SK-N-SH (cell line): ENCODE measurements at regions not wholly inside any gene's neighbourhood (a gene's known extent, or its start where the extent isn't known, plus 50 kb on each side); places are given as distances from the start of the nearest gene placed in this dataset.

Experiments
- CTCF ChIA-PET: fragments of 300-600, 350-600 bp; formaldehyde crosslinking; extraction: SDS; loops from one replicate; lab custom pipeline; 2021; lab: Yijun Ruan, JAX
- POLR2A ChIA-PET: fragments of 350-600 bp; sonication (Branson Sonifier 250); formaldehyde crosslinking; extraction: SDS; loops from one replicate; lab custom pipeline; 2020; ENCODE audit warnings: antibody characterized with exemption, inconsistent platforms; lab: Yijun Ruan, JAX
- DNase-seq: peaks from one replicate; pipeline ENCODE4 v3.0.0; 2012
- H2AFZ ChIP-seq: fragments of 200-600 bp; sonication (generic); 2 replicates; pipeline ENCODE4 v1.8.1; 2016; ENCODE audit warnings: antibody characterized with exemption, mild to moderate bottlenecking, low read depth
- H3F3A ChIP-seq: fragments of 200-600 bp; sonication (generic); replicated peaks from 2 replicates; pipeline ENCODE3; 2016; ENCODE audit warnings: antibody characterized with exemption, mild to moderate bottlenecking; ENCODE audit not compliant: insufficient read depth
- H3K27ac ChIP-seq, 2 experiments: fragments of 200-500 bp in 1 of 2; fragments of 200-600 bp in 1 of 2; sonication (Bioruptor generic) in 1 of 2; sonication (generic), shearing (Covaris generic) in 1 of 2; 2 replicates each; pipeline versions ENCODE4 v1.5.1 to v1.6.1; 2014 to 2016; ENCODE audit warnings: low read depth in 2 of 2, inconsistent platforms in 1 of 2, low read length in 1 of 2, mild to moderate bottlenecking in 1 of 2, mixed read lengths in 1 of 2
- H3K27me3 ChIP-seq: fragments of 200-600 bp; sonication (generic), shearing (Covaris generic); 2 replicates; pipeline ENCODE4 v1.6.1; 2016; ENCODE audit warnings: mixed run types; ENCODE audit not compliant: insufficient read depth
- H3K36me3 ChIP-seq, 2 experiments: fragments of 200-500 bp in 1 of 2; fragments of 200-600 bp in 1 of 2; sonication (Bioruptor generic) in 1 of 2; sonication (generic) in 1 of 2; replicated peaks in 1 of 2; 2 replicates each; pipeline versions ENCODE3 to v1.5.1; 2014 to 2016; ENCODE audit warnings: low read length in 1 of 2, mild to moderate bottlenecking in 1 of 2; ENCODE audit not compliant: insufficient read depth in 2 of 2, control insufficient read depth in 1 of 2
- H3K4me1 ChIP-seq, 2 experiments: fragments of 200-500 bp in 1 of 2; fragments of 200-600 bp in 1 of 2; sonication (Bioruptor generic) in 1 of 2; sonication (generic), shearing (Covaris generic) in 1 of 2; 2 replicates each; pipeline versions ENCODE4 v1.5.1 to v1.6.1; 2014 to 2016; ENCODE audit warnings: low read depth in 1 of 2, low read length in 1 of 2, mixed run types in 1 of 2; ENCODE audit not compliant: insufficient read depth in 2 of 2, control insufficient read depth in 1 of 2
- H3K4me2 ChIP-seq: fragments of 200-600 bp; sonication (generic), shearing (Covaris generic); 2 replicates; pipeline ENCODE4 v1.6.1; 2017; ENCODE audit warnings: mixed run types
- H3K4me3 ChIP-seq, 2 experiments: fragments of 200-500 bp in 1 of 2; fragments of 200-600 bp in 1 of 2; sonication (Bioruptor generic) in 1 of 2; sonication (generic), shearing (Covaris generic) in 1 of 2; 2 replicates each; pipeline versions ENCODE4 v1.5.1 to v1.8.1; 2014 to 2016; ENCODE audit warnings: low read depth in 2 of 2, inconsistent platforms in 1 of 2, low read length in 1 of 2, mild to moderate bottlenecking in 1 of 2, mixed read lengths in 1 of 2, moderate library complexity in 1 of 2
- H3K79me2 ChIP-seq: fragments of 200-600 bp; sonication (generic); 2 replicates; pipeline ENCODE4 v1.8.1; 2017; ENCODE audit warnings: mild to moderate bottlenecking; ENCODE audit not compliant: insufficient read depth
- H3K9ac ChIP-seq: fragments of 200-600 bp; sonication (generic); 2 replicates; pipeline ENCODE4 v1.6.1; 2017; ENCODE audit warnings: mixed run types
- H3K9me2 ChIP-seq: fragments of 200-600 bp; sonication (generic); 2 replicates; pipeline ENCODE4 v1.6.1; 2017; ENCODE audit warnings: mixed run types
- H3K9me3 ChIP-seq: fragments of 200-600 bp; sonication (generic); 2 replicates; pipeline ENCODE4 v1.6.1; 2017; ENCODE audit warnings: mixed run types, mild to moderate bottlenecking, moderate library complexity
- H4K20me1 ChIP-seq: fragments of 200-600 bp; sonication (generic); 2 replicates; pipeline ENCODE4 v1.6.1; 2017; ENCODE audit warnings: mild to moderate bottlenecking, mixed run types; ENCODE audit not compliant: insufficient read depth
- CHD2 ChIP-seq: fragments of 150-350 bp; IDR thresholded peaks from 2 replicates; pipeline ENCODE4 v1.6.1; 2018; ENCODE audit warnings: low read length; ENCODE audit not compliant: partially characterized antibody
- CTCF ChIP-seq: fragments of 200-600 bp; sonication (generic); IDR thresholded peaks from 2 replicates; pipeline ENCODE4 v1.6.1; 2017; ENCODE audit warnings: antibody characterized with exemption, mild to moderate bottlenecking, moderate library complexity
- EP300 ChIP-seq, 2 experiments: IDR thresholded peaks; 2 replicates each; pipeline versions ENCODE4 v1.4.0 to v1.6.1; 2012; ENCODE audit warnings: borderline replicate concordance in 1 of 2, low read depth in 1 of 2, low read length in 1 of 2
- FOSL2 ChIP-seq: IDR thresholded peaks from 2 replicates; pipeline ENCODE4 v1.4.0; 2012; ENCODE audit warnings: low read depth, mild to moderate bottlenecking, moderate library complexity, borderline replicate concordance
- FOXM1 ChIP-seq: IDR thresholded peaks from 2 replicates; pipeline ENCODE4 v1.4.0; 2012; ENCODE audit warnings: low read depth, mild to moderate bottlenecking
- IRF3 ChIP-seq: fragments of 150-350 bp; IDR thresholded peaks from 2 replicates; pipeline ENCODE4 v1.6.1; 2016; ENCODE audit warnings: mild to moderate bottlenecking, low read depth, low read length
- JUND ChIP-seq: IDR thresholded peaks from 2 replicates; pipeline ENCODE4 v1.4.0; 2012
- MAX ChIP-seq: IDR thresholded peaks from 2 replicates; pipeline ENCODE4 v1.4.0; 2012; ENCODE audit warnings: low read depth
- MXI1 ChIP-seq: IDR thresholded peaks from 2 replicates; pipeline ENCODE4 v1.6.1; 2012; ENCODE audit warnings: mild to moderate bottlenecking, low read depth, low read length, improper control_type of control experiment
- NFIC ChIP-seq: IDR thresholded peaks from 2 replicates; pipeline ENCODE4 v1.4.0; 2012; ENCODE audit warnings: borderline replicate concordance
- NRF1 ChIP-seq: IDR thresholded peaks from 2 replicates; pipeline ENCODE4 v1.6.1; 2012; ENCODE audit warnings: low read depth, mild to moderate bottlenecking, low read length
- POLR2AphosphoS5 ChIP-seq: IDR thresholded peaks from 2 replicates; pipeline ENCODE4 v1.6.1; 2012; ENCODE audit warnings: low read depth, low read length
- RCOR1 ChIP-seq: fragments of 150-350 bp; IDR thresholded peaks from 2 replicates; pipeline ENCODE4 v1.6.1; 2017; ENCODE audit warnings: antibody characterized with exemption, low read length
- RXRA ChIP-seq: IDR thresholded peaks from 2 replicates; pipeline ENCODE4 v1.4.0; 2012; ENCODE audit warnings: low read depth, mild to moderate bottlenecking, borderline replicate concordance
- SIN3A ChIP-seq: IDR thresholded peaks from 2 replicates; pipeline ENCODE4 v1.6.1; 2012; ENCODE audit warnings: low read depth, mild to moderate bottlenecking, low read length, moderate library complexity, borderline replicate concordance
- SMC3 ChIP-seq: IDR thresholded peaks from 2 replicates; pipeline ENCODE4 v1.6.1; 2012; ENCODE audit warnings: low read depth, low read length, improper control_type of control experiment
- TAF1 ChIP-seq: IDR thresholded peaks from 2 replicates; pipeline ENCODE4 v1.6.1; 2012; ENCODE audit warnings: low read depth, mild to moderate bottlenecking, low read length, moderate library complexity, borderline replicate concordance
- TCF12 ChIP-seq: IDR thresholded peaks from 2 replicates; pipeline ENCODE4 v1.4.0; 2012
- USF2 ChIP-seq: fragments of 150-350 bp; IDR thresholded peaks from 2 replicates; pipeline ENCODE4 v1.6.1; 2017; ENCODE audit warnings: antibody characterized with exemption, low read length, low read depth, borderline replicate concordance
- YY1 ChIP-seq: IDR thresholded peaks from 2 replicates; pipeline ENCODE4 v1.4.0; 2012; ENCODE audit warnings: low read depth, mild to moderate bottlenecking
- WGBS: methylation state at CpG from one replicate; pipeline ENCODE4 v1.1.6; 2017; ENCODE audit warnings: low lambda C conversion rate; 5-methylcytosine and 5-hydroxymethylcytosine counted together

GRCh38 chr7:81604075-81604807 is 165.6 kb downstream of the HGF start:
- no peaks in the 10 kb centered on the region for H3K9me2 ChIP-seq
- H4K20me1 ChIP-seq = no peaks in the 10 kb centered on the region
- peaks cover 2 to 4% of the 10 kb centered on the region in 2 experiments; a peak in 2 of 4 replicates for H3K4me1 ChIP-seq
- TF ChIP-seq YY1 (no peak), FOSL2 (no peak), CHD2 (no peak), NFIC (no peak), RCOR1 (no peak), NRF1 (no peak), TCF12 (no peak), IRF3 (no peak), POLR2AphosphoS5 (no peak), MXI1 (no peak), SMC3 (no peak), CTCF (no peak)
- H3K4me2 ChIP-seq = no peak overlapping the region
- no peaks in the 10 kb centered on the region for H3K36me3 ChIP-seq
- no peak overlapping the region for H3K27ac ChIP-seq
- WGBS = 88% methylated on average over 12 of the region's 12 CpGs
- H3K79me2 ChIP-seq = no peaks in the 10 kb centered on the region
- H3K9ac ChIP-seq = no peak overlapping the region
- H2AFZ ChIP-seq = peak overlapping the region; percentile 44; the same call in 1 of the 2 replicates
- ChIA-PET POLR2A (no interaction called here), CTCF (interaction anchor here (1.2 to 2.1 kb wide), 3 partner anchors 11 to 58 kb away, joined by 3 to 5 read pairs (median 3); no protein-coding TSS in a partner anchor)
- no peaks in the 10 kb centered on the region for H3K9me3 ChIP-seq
- DNase-seq = no peak
- H3F3A ChIP-seq = peaks cover 3% of the 10 kb centered on the region
- H3K4me3 ChIP-seq = no peak overlapping the region
- H3K27me3 ChIP-seq = no peaks in the 10 kb centered on the region

- H3K27ac ChIP-seq = peak overlapping the region in 1 of 2 experiments; percentile 66; a peak in 2 of 4 replicates
- POLR2A ChIA-PET = no interaction called here
- TF ChIP-seq CTCF (no peak), RCOR1 (no peak), MXI1 (no peak), TAF1 (no peak), FOSL2 (peak; percentile 79; the same call in 1 of the 2 replicates), USF2 (no peak), NFIC (peak; percentile 65; the same call in 1 of the 2 replicates), JUND (peak; percentile 86), FOXM1 (0 out of 2 replicates have a peak, but pooled peaks have one; percentile 57), CHD2 (no peak), MAX (0 out of 2 replicates have a peak, but pooled peaks have one; percentile 17), SIN3A (no peak), POLR2AphosphoS5 (peak; percentile 69; the same call in 1 of the 2 replicates), EP300 (IDR thresholded peaks at IDR 0.05; ENCODE audit: borderline replicate concordance in 1 of 2, low read depth in 1 of 2, low read length in 1 of 2) (peak; percentile 66 to 81; a peak in 3 of 4 replicates), RXRA (peak; percentile 92)
Measured at GRCh38 chr7:81600608-81601007, 169.2 kb downstream of the HGF start.

More at GRCh38 chr7:81600608-81601007, 169.2 kb downstream of the HGF start:
- Histone ChIP-seq H3K9me2 (no peaks in the 10 kb centered on the region), H3K4me2 (peak overlapping the region; percentile 18; the same call in 1 of the 2 replicates), H3K9ac (no peak overlapping the region), H2AFZ (no peak overlapping the region), H3K36me3 (no peaks in the 10 kb centered on the region), H4K20me1 (no peaks in the 10 kb centered on the region), H3K4me1 (peaks cover 0 to 11% of the 10 kb centered on the region in 2 experiments; a peak in 2 of 4 replicates), H3F3A (peaks cover 3% of the 10 kb centered on the region), H3K4me3 (no peak overlapping the region), H3K9me3 (no peaks in the 10 kb centered on the region), H3K79me2 (no peaks in the 10 kb centered on the region), H3K27me3 (no peaks in the 10 kb centered on the region)
- WGBS = 26% methylated on average over 2 of the region's 2 CpGs
- CTCF ChIA-PET = no interaction called here
- DNase-seq = no peak
